NCI-H524 treated with DMSO at 0.1 percent for 48 hours (cell line): ENCODE measurements at regions not wholly inside any gene's neighbourhood (a gene's known extent, or its start where the extent isn't known, plus 50 kb on each side); places are given as distances from the start of the nearest gene placed in this dataset.
A peak's percentile ranks its signal among the peaks of the same experiment; 100 is the strongest.

Experiments used
- DNase-seq: peaks from one replicate; lab custom pipeline; 2025; lab: John Stamatoyannopoulos, UW

- DNase-seq, result no peak
Observed at GRCh38 chr5:61263561-61264272, 68.3 kb upstream of the ZSWIM6 start.

DNA sequence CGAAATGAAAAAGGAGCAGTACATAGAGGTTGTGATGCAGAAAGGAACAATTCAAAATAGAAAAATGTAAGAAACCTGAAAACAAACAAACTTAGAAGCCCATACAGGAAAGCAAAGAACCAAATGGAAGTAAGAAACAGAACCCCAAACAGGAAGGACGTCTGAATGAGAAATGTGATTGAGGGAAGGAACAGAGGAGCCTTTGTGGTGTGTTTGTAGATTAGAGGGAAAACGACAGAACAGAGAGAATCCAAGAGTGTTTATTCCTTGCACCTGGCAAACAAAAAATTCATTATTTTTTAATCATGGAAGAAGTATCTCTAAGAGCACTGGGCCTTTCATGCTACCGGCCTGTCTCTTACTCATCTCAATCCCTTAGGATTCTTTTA lies 67.8 kb upstream of the ZSWIM6 start:
- DNase-seq, result no peak

- no peak for DNase-seq
Observed at GRCh38 chr5:61267116-61267515, 64.9 kb upstream of the ZSWIM6 start.

GRCh38 chr5:61268871-61269270 lies 63.2 kb upstream of the ZSWIM6 start:
- DNase-seq, result no peak

DNA sequence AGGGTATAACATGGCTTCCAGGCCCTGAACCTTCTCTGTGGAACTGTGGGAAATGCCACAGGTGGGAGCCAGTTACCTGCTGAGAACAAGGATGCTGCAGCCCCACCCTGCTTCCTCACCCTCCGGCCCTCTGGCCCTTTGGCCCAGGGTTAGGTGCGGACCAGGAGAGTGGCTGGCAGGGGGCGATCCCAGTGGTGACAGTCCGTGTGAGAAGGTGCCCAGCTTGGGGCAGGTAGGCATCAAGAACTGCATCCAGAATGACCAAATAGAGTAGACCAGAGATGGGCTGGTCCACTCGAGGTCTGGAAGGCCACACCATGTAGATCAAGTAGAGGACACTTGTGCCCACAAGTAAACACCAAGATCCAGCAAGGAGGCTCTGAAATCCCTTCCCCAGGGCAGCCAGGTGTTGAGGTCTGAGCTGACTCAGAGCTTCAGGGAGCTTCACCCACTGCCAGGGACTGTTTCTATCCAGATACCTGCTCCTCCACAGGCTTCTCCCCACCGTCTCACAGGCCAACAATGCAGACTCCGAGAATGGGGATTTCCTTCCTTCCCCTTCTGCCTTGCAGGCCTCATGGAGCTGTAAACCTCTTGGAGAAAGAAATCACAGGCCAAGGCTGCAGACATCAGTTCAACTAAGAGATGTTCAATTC lies 61.4 kb upstream of the ZSWIM6 start:
- no peak for DNase-seq

DNA sequence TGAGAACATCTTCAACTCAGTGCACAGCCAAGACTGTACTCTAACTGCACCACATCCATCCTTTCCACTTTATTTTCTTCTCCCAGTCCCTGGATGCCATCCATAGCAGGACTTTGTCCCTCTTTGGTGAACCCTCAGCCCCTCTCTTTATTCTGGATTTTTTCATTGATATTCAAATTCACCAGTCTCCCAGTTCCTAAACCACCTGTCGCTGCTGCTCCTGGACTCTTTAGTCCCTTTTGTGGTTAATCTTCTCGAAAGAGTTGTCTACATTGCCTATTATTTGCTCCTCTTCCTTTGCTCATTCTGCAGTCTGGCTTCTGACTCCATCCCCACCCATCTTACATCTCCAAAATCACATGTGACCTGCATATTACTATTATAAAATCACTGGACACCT lies 59.4 kb upstream of the ZSWIM6 start:
- no peak for DNase-seq

- no peak for DNase-seq
Observed at GRCh38 chr5:61273279-61273975, 58.6 kb upstream of the ZSWIM6 start.

DNA sequence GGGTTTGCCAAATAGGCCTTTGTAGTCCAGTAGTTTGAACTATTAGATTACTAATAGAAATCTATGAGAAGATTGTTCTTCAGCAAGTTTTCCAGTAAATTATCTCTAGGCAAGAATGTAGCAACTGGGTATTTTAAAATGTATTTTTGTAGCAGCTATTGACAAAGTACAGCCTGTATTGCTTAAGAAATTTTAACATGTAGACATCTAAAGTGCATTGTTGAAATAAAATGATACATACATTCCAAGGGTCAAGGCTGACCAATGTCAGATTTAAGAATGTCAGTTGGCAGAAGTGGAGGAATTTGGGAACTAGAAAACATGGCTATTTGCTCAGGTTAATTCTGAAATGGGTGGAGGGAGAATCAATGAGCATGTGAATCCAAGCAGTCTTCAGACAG lies 57.5 kb upstream of the ZSWIM6 start:
- no peak for DNase-seq

- DNase-seq, result no peak
Observed at GRCh38 chr5:61275841-61276240, 56.2 kb upstream of the ZSWIM6 start.

DNA sequence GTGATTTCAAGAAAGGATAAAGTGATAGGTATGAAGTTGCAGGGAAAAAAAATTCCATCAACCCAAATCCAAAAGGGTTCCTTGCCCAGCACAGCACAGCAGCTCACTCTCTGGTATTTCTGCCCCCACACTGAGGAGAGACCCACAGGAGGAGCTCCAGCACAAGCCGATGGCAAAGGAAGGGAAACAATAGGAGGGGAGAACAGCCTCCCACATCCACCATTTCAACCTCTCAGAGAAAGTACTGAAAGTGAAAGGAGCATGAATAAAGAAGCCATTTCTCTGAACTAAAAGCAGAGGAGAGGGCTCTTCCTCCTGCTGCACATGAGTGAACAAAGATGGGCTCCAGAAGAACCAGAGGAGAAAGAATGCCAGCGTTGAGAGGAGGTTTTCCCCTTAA lies 54.9 kb upstream of the ZSWIM6 start:
- no peak for DNase-seq

- DNase-seq, result no peak
Observed at GRCh38 chr5:61277781-61278180, 54.3 kb upstream of the ZSWIM6 start.

- peak; percentile 6 for DNase-seq
Observed at GRCh38 chr5:61279725-61280124, 52.3 kb upstream of the ZSWIM6 start.

DNA sequence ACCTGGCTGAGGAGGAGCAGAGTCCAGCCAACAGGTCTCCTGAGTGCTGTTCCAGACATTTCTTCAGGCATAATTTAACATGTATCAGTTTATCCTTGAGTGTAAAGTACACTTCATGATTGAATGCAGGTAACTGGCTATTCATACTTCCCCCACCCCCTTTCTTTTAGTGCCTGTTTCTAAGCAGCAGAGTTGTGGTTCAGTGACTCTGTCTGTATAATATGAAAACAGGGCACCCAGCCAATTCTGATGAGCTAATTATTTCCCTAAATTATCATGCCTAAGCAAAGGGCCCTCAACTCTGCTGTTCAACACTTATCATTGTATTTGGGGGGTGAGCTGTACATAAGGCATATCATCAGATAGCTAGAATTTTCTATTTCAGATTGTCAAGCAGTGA lies 51.9 kb upstream of the ZSWIM6 start:
- peak; percentile 46 for DNase-seq

DNA sequence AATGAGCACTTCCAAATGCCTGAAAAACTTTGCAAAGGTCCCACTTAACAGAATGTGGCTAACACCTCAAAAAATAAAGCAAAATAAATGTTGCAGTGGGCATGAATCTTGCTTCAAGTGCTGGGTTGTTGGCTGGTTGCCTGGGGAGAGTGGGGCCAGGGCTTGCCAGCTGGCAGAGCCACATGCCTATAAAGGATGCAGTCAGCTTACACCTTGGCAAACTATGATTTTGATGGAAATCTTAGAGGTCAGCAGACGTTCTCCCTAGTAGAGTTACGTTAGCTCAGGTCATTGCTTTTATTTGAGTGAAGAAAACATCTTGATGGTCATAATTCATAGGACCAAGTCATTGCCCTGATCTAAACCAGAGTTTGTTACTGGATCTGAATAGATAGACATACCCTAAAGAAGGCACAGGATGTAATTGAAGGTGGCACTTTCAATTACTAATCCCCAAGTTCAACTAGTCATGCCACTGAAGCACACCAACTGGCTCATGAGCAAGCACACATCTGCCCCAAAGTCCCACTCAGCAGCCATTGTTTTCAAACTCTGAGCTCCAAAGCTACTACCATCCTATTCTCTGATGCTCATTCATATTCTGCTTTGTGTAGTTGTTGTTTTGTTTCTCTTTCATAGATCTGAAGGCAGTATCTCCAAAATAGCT lies 51.2 kb upstream of the ZSWIM6 start:
- DNase-seq, result peak; percentile 62

DNA sequence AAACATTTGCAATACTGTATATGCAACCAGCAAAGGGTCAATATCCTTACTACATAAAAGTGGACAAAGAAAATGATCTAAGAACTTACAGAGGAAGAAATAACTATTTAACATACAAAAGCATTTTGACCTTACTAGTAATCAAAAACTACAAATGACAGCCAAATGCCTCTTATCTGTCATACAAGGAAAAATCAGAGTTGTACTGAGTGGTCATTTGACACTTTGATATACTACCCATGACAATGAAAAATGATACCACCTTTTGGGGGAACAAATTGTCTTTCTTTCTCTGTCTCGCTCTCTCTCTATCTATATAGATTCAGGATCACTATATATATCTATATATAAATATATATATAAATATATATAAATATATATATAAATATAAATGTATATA lies 50.4 kb upstream of the ZSWIM6 start:
- peak; percentile 4 for DNase-seq
